Caco-2 (cell line): ENCODE measurements at regions not wholly inside any gene's neighbourhood (a gene's known extent, or its start where the extent isn't known, plus 50 kb on each side); places are given as distances from the start of the nearest gene placed in this dataset.

Experiments
- BruUV-seq: library from RNA; stranded (reverse); fragments of 400-500 nt; replicated peaks from 2 replicates; lab custom pipeline; 2021; lab: Mats Ljungman, UMichigan
- CTCF ChIA-PET: fragments of 300-600 bp; sonication (Branson Sonifier 250); formaldehyde crosslinking; loops from one replicate; lab custom pipeline; 2022; ENCODE audit warnings: antibody characterized with exemption; lab: Charles Lee
- POLR2A ChIA-PET: fragments of 300-600 bp; sonication (Branson Sonifier 250); formaldehyde crosslinking; loops from one replicate; lab custom pipeline; 2022; ENCODE audit warnings: antibody characterized with exemption; lab: Charles Lee
- DNase-seq, 2 experiments: peaks; one replicate each; pipeline versions ENCODE4 v3.0.0 to v3.0.0-alpha.2; 2020 to 2022
- H3K27me3 ChIP-seq: replicated peaks from 2 replicates; pipeline ENCODE4 v1.6.0; 2011; ENCODE audit warnings: low read length; ENCODE audit not compliant: control insufficient read depth, insufficient read depth
- H3K36me3 ChIP-seq: 2 replicates; pipeline ENCODE4 v1.5.1; 2011; ENCODE audit warnings: low read length; ENCODE audit not compliant: control insufficient read depth, insufficient read depth
- H3K4me1 ChIP-seq: fragments of 250-450 bp; sonication (Bioruptor Pico); 2 replicates; pipeline ENCODE4 v1.5.1; 2020; ENCODE audit warnings: mild to moderate bottlenecking
- H3K4me3 ChIP-seq: 2 replicates; pipeline ENCODE4 v1.5.1; 2011; ENCODE audit warnings: low read depth, mild to moderate bottlenecking, control low read depth, low read length
- H3K9me3 ChIP-seq: fragments of 250-450 bp; sonication (Bioruptor Pico); 2 replicates; pipeline ENCODE4 v1.5.1; 2020; ENCODE audit warnings: mild to moderate bottlenecking, moderate library complexity
- H3K27ac Mint-ChIP-seq: one replicate; pipeline ENCODE4 v1.8.0; 2022; ENCODE audit warnings: mixed read lengths; ENCODE audit not compliant: unreplicated experiment
- H3K27me3 Mint-ChIP-seq: one replicate; pipeline ENCODE4 v1.8.0; 2022; ENCODE audit warnings: mixed read lengths; ENCODE audit not compliant: insufficient read depth, unreplicated experiment
- H3K36me3 Mint-ChIP-seq: one replicate; pipeline ENCODE4 v1.8.0; 2022; ENCODE audit warnings: mild to moderate bottlenecking, mixed read lengths; ENCODE audit not compliant: insufficient read depth, unreplicated experiment
- H3K4me1 Mint-ChIP-seq: one replicate; pipeline ENCODE4 v1.8.0; 2022; ENCODE audit warnings: low read depth, mixed read lengths; ENCODE audit not compliant: unreplicated experiment
- H3K4me3 Mint-ChIP-seq: one replicate; pipeline ENCODE4 v1.8.0; 2022; ENCODE audit warnings: mild to moderate bottlenecking, moderate library complexity, mixed read lengths; ENCODE audit not compliant: unreplicated experiment
- H3K9me3 Mint-ChIP-seq: one replicate; pipeline ENCODE4 v1.8.0; 2022; ENCODE audit warnings: mixed read lengths; ENCODE audit not compliant: unreplicated experiment
- CTCF ChIP-seq, 2 experiments: fragments of 200-600 bp in 1 of 2; IDR thresholded peaks; 1 replicate in 1 of 2; 2 replicates in 1 of 2; pipeline versions ENCODE4 v1.5.1 to v1.8.0; 2011 to 2022; ENCODE audit warnings: antibody characterized with exemption in 1 of 2, control low read depth in 1 of 2, inconsistent platforms in 1 of 2, low read depth in 1 of 2, low read length in 1 of 2, mild to moderate bottlenecking in 1 of 2, moderate library complexity in 1 of 2; ENCODE audit not compliant: insufficient read depth in 1 of 2, severe bottlenecking in 1 of 2, unreplicated experiment in 1 of 2
- intact Hi-C: fragments of 100-400 bp; cut with micrococcal nuclease; formaldehyde crosslinking; loops from one replicate; pipeline ENCODE4 v1.10.0; 2022; ENCODE audit not compliant: unreplicated experiment

DNA sequence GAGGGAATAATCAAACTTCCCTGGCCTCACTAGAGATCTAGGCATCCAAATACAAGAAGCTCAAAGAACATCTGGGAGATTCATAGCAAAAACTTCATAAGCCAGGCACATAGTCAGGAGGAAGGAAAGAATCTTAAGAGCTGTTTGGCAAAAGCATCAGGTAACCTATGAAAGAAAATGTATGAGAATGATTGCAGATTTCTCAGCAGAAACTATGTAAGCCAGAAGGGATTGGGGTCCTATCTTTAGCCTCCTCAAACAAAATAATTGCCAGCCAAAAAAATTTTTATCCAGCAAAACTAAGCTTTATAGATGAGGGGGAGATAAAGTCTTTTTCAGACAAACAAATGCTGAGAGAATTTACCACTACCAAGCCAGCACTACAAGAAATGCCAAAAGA lies 1036.3 kb downstream of the TBL1XR1 start:
- Mint-ChIP-seq H3K4me3 (no peak overlapping the region), H3K4me1 (no peaks in the 10 kb centered on the region), H3K36me3 (no peaks in the 10 kb centered on the region), H3K9me3 (peaks cover 22% of the 10 kb centered on the region), H3K27ac (no peak overlapping the region), H3K27me3 (no peaks in the 10 kb centered on the region)
- no peaks in the 10 kb centered on the region for H3K9me3 ChIP-seq
- no peak for TF ChIP-seq CTCF (IDR thresholded peaks at IDR 0.05; ENCODE audit: insufficient read depth in 1 of 2, low read depth in 1 of 2, low read length in 1 of 2, severe bottlenecking in 1 of 2, unreplicated experiment in 1 of 2)
- CTCF ChIA-PET: no interaction called here
- H3K36me3 ChIP-seq: no peaks in the 10 kb centered on the region
- H3K27me3 ChIP-seq: no peaks in the 10 kb centered on the region
- intact Hi-C loops: no loop called here
- no peaks in the 10 kb centered on the region for H3K4me1 ChIP-seq
- no TSS peak for BruUV-seq
- DNase-seq: no peak
- POLR2A ChIA-PET: no interaction called here
- H3K4me3 ChIP-seq: no peak overlapping the region

DNA sequence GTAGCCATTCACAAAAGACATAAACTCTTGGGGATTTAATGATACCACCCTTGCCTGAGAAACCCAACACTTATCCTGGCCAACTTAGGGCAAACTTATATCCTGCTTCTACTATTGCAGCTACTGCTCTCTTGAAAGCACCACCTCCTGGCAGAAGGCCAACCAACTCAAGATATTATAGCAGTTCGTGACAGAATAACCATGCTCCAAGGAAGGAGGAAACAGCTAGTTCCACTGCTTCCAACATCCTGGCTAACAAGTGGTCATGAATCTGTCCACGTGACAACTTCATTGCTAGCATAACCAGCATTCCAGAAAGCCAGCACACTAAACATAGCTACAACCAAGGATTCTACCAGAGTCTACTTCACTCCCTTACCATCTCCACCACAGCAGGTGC lies 1037.5 kb downstream of the TBL1XR1 start:
- Histone ChIP-seq H3K36me3 (no peaks in the 10 kb centered on the region), H3K27me3 (no peaks in the 10 kb centered on the region), H3K9me3 (no peaks in the 10 kb centered on the region), H3K4me1 (no peaks in the 10 kb centered on the region), H3K4me3 (no peak overlapping the region)
- H3K27me3 Mint-ChIP-seq: no peaks in the 10 kb centered on the region
- no peaks in the 10 kb centered on the region for H3K4me1 Mint-ChIP-seq
- H3K4me3 Mint-ChIP-seq: no peak overlapping the region
- CTCF ChIA-PET: no interaction called here
- no peak for TF ChIP-seq CTCF (IDR thresholded peaks at IDR 0.05; ENCODE audit: insufficient read depth in 1 of 2, low read depth in 1 of 2, low read length in 1 of 2, severe bottlenecking in 1 of 2, unreplicated experiment in 1 of 2)
- H3K9me3 Mint-ChIP-seq: peaks cover 22% of the 10 kb centered on the region
- no peak overlapping the region for H3K27ac Mint-ChIP-seq
- intact Hi-C loops: no loop called here
- POLR2A ChIA-PET: no interaction called here
- BruUV-seq: no TSS peak
- no peak for DNase-seq
- no peaks in the 10 kb centered on the region for H3K36me3 Mint-ChIP-seq

DNA sequence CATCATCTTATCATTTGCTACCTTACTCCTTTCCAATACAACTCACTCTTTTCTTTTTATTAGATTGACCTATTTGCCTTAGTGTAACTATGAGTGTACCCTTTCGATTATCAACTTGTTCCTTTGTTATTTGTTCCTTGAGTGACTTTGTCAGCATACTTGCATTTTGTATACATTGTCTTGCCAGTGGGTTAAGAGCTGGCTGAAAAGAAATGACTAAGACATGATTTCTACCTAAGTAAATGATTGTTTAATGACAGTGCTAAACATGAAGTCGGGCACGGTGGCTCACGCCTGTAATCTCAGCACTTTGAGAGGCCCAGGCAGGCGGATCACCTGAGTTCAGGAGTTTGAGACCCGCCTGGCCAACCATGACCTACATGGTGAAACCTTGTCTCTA lies 1042.3 kb downstream of the TBL1XR1 start:
- H3K27me3 Mint-ChIP-seq: no peaks in the 10 kb centered on the region
- peaks cover 12% of the 10 kb centered on the region for H3K9me3 Mint-ChIP-seq
- H3K36me3 ChIP-seq: no peaks in the 10 kb centered on the region
- H3K4me3 Mint-ChIP-seq: no peak overlapping the region
- no peak overlapping the region for H3K4me3 ChIP-seq
- no peaks in the 10 kb centered on the region for H3K36me3 Mint-ChIP-seq
- POLR2A ChIA-PET: no interaction called here
- intact Hi-C loops: no loop called here
- H3K4me1 Mint-ChIP-seq: no peaks in the 10 kb centered on the region
- CTCF ChIA-PET: no interaction called here
- TF ChIP-seq CTCF (IDR thresholded peaks at IDR 0.05; ENCODE audit: insufficient read depth in 1 of 2, low read depth in 1 of 2, low read length in 1 of 2, severe bottlenecking in 1 of 2, unreplicated experiment in 1 of 2): no peak
- H3K27ac Mint-ChIP-seq: no peak overlapping the region
- BruUV-seq: no TSS peak
- H3K27me3 ChIP-seq: no peaks in the 10 kb centered on the region
- no peaks in the 10 kb centered on the region for H3K4me1 ChIP-seq
- no peaks in the 10 kb centered on the region for H3K9me3 ChIP-seq
- DNase-seq: no peak
